ENCODE measurements at regions not wholly inside any gene's neighbourhood (a gene's known extent, or its start where the extent isn't known, plus 50 kb on each side); places are given as distances from the start of the nearest gene placed in this dataset.
A peak's percentile ranks its signal among the peaks of the same experiment; 100 is the strongest.

GRCh38 chr6:132954222-132954621, 139.9 kb downstream of the RPS12 start:
- H3K9me3 Mint-ChIP-seq, result no peaks in the 10 kb centered on the region
- no peaks in the 10 kb centered on the region for H3K4me1 Mint-ChIP-seq
- H3K27ac Mint-ChIP-seq, result no peak overlapping the region
- no peak overlapping the region for H3K4me3 Mint-ChIP-seq
- no peaks in the 10 kb centered on the region for H3K36me3 Mint-ChIP-seq
- no peak for ATAC-seq (ENCODE audit: low read depth)
- no peak for DNase-seq (ENCODE audit: low spot score in 2 of 2)
- peaks cover 13% of the 10 kb centered on the region for H3K27me3 Mint-ChIP-seq

GRCh38 chr6:132954936-132955335, 140.6 kb downstream of the RPS12 start:
- Mint-ChIP-seq H3K36me3 (no peaks in the 10 kb centered on the region), H3K27ac (no peak overlapping the region), H3K4me3 (no peak overlapping the region), H3K27me3 (peaks cover 11% of the 10 kb centered on the region), H3K9me3 (no peaks in the 10 kb centered on the region), H3K4me1 (no peaks in the 10 kb centered on the region)
- no peak for DNase-seq (ENCODE audit: low spot score in 2 of 2)
- no peak for ATAC-seq (ENCODE audit: low read depth)

- Mint-ChIP-seq H3K9me3 (no peaks in the 10 kb centered on the region), H3K4me1 (peaks cover 4% of the 10 kb centered on the region), H3K4me3 (no peak overlapping the region), H3K27ac (no peak overlapping the region), H3K27me3 (peaks cover 17% of the 10 kb centered on the region), H3K36me3 (no peaks in the 10 kb centered on the region)
- DNase-seq (ENCODE audit: low spot score in 2 of 2) (no peak), ATAC-seq (ENCODE audit: low read depth) (no peak)
These were observed 145.4 kb downstream of the RPS12 start for GRCh38 chr6:132959639-132960326.

GRCh38 chr6:132960720-132961119, 146.4 kb downstream of the RPS12 start:
- DNase-seq (ENCODE audit: low spot score in 2 of 2) (no peak), ATAC-seq (ENCODE audit: low read depth) (no peak)
- H3K27ac Mint-ChIP-seq, result no peak overlapping the region
- H3K36me3 Mint-ChIP-seq, result no peaks in the 10 kb centered on the region
- H3K4me1 Mint-ChIP-seq, result peaks cover 4% of the 10 kb centered on the region
- H3K27me3 Mint-ChIP-seq, result peaks cover 15% of the 10 kb centered on the region
- no peak overlapping the region for H3K4me3 Mint-ChIP-seq
- H3K9me3 Mint-ChIP-seq, result no peaks in the 10 kb centered on the region

GRCh38 chr6:132961122-132961521, 146.8 kb downstream of the RPS12 start:
- Mint-ChIP-seq H3K4me1 (peaks cover 4% of the 10 kb centered on the region), H3K36me3 (no peaks in the 10 kb centered on the region), H3K27ac (no peak overlapping the region), H3K27me3 (peaks cover 15% of the 10 kb centered on the region), H3K9me3 (no peaks in the 10 kb centered on the region), H3K4me3 (no peak overlapping the region)
- ATAC-seq (ENCODE audit: low read depth), result no peak
- no peak for DNase-seq (ENCODE audit: low spot score in 2 of 2)

GRCh38 chr6:132961610-132962009, 147.2 kb downstream of the RPS12 start:
- no peaks in the 10 kb centered on the region for H3K36me3 Mint-ChIP-seq
- peaks cover 15% of the 10 kb centered on the region for H3K27me3 Mint-ChIP-seq
- DNase-seq (ENCODE audit: low spot score in 2 of 2), result no peak
- no peak overlapping the region for H3K27ac Mint-ChIP-seq
- ATAC-seq (ENCODE audit: low read depth), result no peak
- no peaks in the 10 kb centered on the region for H3K9me3 Mint-ChIP-seq
- no peak overlapping the region for H3K4me3 Mint-ChIP-seq
- peaks cover 4% of the 10 kb centered on the region for H3K4me1 Mint-ChIP-seq

GRCh38 chr6:132962936-132963868, 148.8 kb downstream of the RPS12 start:
- no peak overlapping the region for H3K4me3 Mint-ChIP-seq
- ATAC-seq (ENCODE audit: low read depth), result peak; percentile 82
- no peak overlapping the region for H3K27ac Mint-ChIP-seq
- DNase-seq (ENCODE audit: low spot score in 2 of 2), result peak; percentile 26 to 31
- no peaks in the 10 kb centered on the region for H3K9me3 Mint-ChIP-seq
- H3K4me1 Mint-ChIP-seq, result peaks cover 4% of the 10 kb centered on the region
- H3K27me3 Mint-ChIP-seq, result peaks cover 7% of the 10 kb centered on the region
- no peaks in the 10 kb centered on the region for H3K36me3 Mint-ChIP-seq

- H3K9me3 Mint-ChIP-seq, result no peaks in the 10 kb centered on the region
- DNase-seq (ENCODE audit: low spot score in 2 of 2) (no peak), ATAC-seq (ENCODE audit: low read depth) (no peak)
- no peaks in the 10 kb centered on the region for H3K36me3 Mint-ChIP-seq
- no peak overlapping the region for H3K4me3 Mint-ChIP-seq
- peaks cover 4% of the 10 kb centered on the region for H3K4me1 Mint-ChIP-seq
- peaks cover 8% of the 10 kb centered on the region for H3K27me3 Mint-ChIP-seq
- no peak overlapping the region for H3K27ac Mint-ChIP-seq
These were observed 149.9 kb downstream of the RPS12 start for GRCh38 chr6:132964101-132964867.

GRCh38 chr6:132964868-132965382, 150.6 kb downstream of the RPS12 start:
- peaks cover 4% of the 10 kb centered on the region for H3K4me1 Mint-ChIP-seq
- no peaks in the 10 kb centered on the region for H3K9me3 Mint-ChIP-seq
- ATAC-seq (ENCODE audit: low read depth) (no peak), DNase-seq (ENCODE audit: low spot score in 2 of 2) (no peak)
- H3K27me3 Mint-ChIP-seq, result peaks cover 8% of the 10 kb centered on the region
- H3K4me3 Mint-ChIP-seq, result no peak overlapping the region
- no peak overlapping the region for H3K27ac Mint-ChIP-seq
- no peaks in the 10 kb centered on the region for H3K36me3 Mint-ChIP-seq

- Mint-ChIP-seq H3K27me3 (peaks cover 4% of the 10 kb centered on the region), H3K36me3 (no peaks in the 10 kb centered on the region), H3K4me3 (no peak overlapping the region), H3K4me1 (peaks cover 4% of the 10 kb centered on the region), H3K9me3 (no peaks in the 10 kb centered on the region), H3K27ac (no peak overlapping the region)
- ATAC-seq (ENCODE audit: low read depth) (no peak), DNase-seq (ENCODE audit: low spot score in 2 of 2) (no peak)
These were observed 153.5 kb downstream of the RPS12 start for GRCh38 chr6:132967871-132968270.

- no peak overlapping the region for H3K4me3 Mint-ChIP-seq
- DNase-seq (ENCODE audit: low spot score in 2 of 2) (no peak), ATAC-seq (ENCODE audit: low read depth) (no peak)
- H3K27me3 Mint-ChIP-seq, result peaks cover 4% of the 10 kb centered on the region
- no peak overlapping the region for H3K27ac Mint-ChIP-seq
- H3K9me3 Mint-ChIP-seq, result no peaks in the 10 kb centered on the region
- H3K4me1 Mint-ChIP-seq, result peaks cover 2% of the 10 kb centered on the region
- H3K36me3 Mint-ChIP-seq, result no peaks in the 10 kb centered on the region
These were observed 154.1 kb downstream of the RPS12 start for GRCh38 chr6:132968419-132968950.

- Mint-ChIP-seq H3K4me1 (peaks cover 2% of the 10 kb centered on the region), H3K4me3 (no peak overlapping the region), H3K36me3 (no peaks in the 10 kb centered on the region), H3K27ac (no peak overlapping the region), H3K27me3 (peaks cover 4% of the 10 kb centered on the region), H3K9me3 (no peaks in the 10 kb centered on the region)
- DNase-seq (ENCODE audit: low spot score in 2 of 2) (no peak), ATAC-seq (ENCODE audit: low read depth) (no peak)
These were observed 154.8 kb downstream of the RPS12 start for GRCh38 chr6:132969196-132969595.

GRCh38 chr6:132971676-132972075, 157.3 kb downstream of the RPS12 start:
- H3K36me3 Mint-ChIP-seq, result no peaks in the 10 kb centered on the region

More at GRCh38 chr6:132971676-132972075, 157.3 kb downstream of the RPS12 start:
- H3K9me3 Mint-ChIP-seq, result no peaks in the 10 kb centered on the region
- no peak overlapping the region for H3K27ac Mint-ChIP-seq
- peaks cover 2% of the 10 kb centered on the region for H3K27me3 Mint-ChIP-seq
- no peak overlapping the region for H3K4me3 Mint-ChIP-seq
- ATAC-seq (ENCODE audit: low read depth) (no peak), DNase-seq (ENCODE audit: low spot score in 2 of 2) (no peak)
- H3K4me1 Mint-ChIP-seq, result no peaks in the 10 kb centered on the region
